Parathyroid adenoma (tissue), 2 donors: ENCODE measurements at regions not wholly inside any gene's neighbourhood (a gene's known extent, or its start where the extent isn't known, plus 50 kb on each side); places are given as distances from the start of the nearest gene placed in this dataset.
"Not testable (repeated sequence)": the region's sequence is repeated elsewhere in the genome, so short reads cannot be mapped to it uniquely, and the experiment has no call there.

Source experiments
- H2AFZ ChIP-seq: fragments of 300-600 bp; sonication (generic); one replicate; pipeline ENCODE4 v1.7.0; 2017; ENCODE audit warnings: antibody characterized with exemption, mild to moderate bottlenecking
- H3K27ac ChIP-seq: fragments of 300-600 bp; sonication (generic); one replicate; pipeline ENCODE4 v1.7.0; 2017
- H3K27me3 ChIP-seq: fragments of 300-600 bp; sonication (generic); one replicate; pipeline ENCODE4 v1.7.0; 2017; ENCODE audit warnings: low read length; ENCODE audit not compliant: control insufficient read depth, insufficient read depth
- H3K36me3 ChIP-seq: fragments of 300-600 bp; sonication (generic); one replicate; pipeline ENCODE4 v1.7.0; 2017; ENCODE audit warnings: low read length; ENCODE audit not compliant: control insufficient read depth, insufficient read depth
- H3K4me1 ChIP-seq: fragments of 300-600 bp; sonication (generic); one replicate; pipeline ENCODE4 v1.7.0; 2017; ENCODE audit warnings: control low read depth
- H3K4me2 ChIP-seq: fragments of 300-600 bp; sonication (generic); one replicate; pipeline ENCODE4 v1.7.0; 2017; ENCODE audit warnings: low read length
- H3K4me3 ChIP-seq: fragments of 300-600 bp; sonication (generic); one replicate; pipeline ENCODE4 v1.7.0; 2017; ENCODE audit warnings: low read depth, low read length
- H3K79me2 ChIP-seq: fragments of 300-600 bp; sonication (generic); one replicate; pipeline ENCODE4 v1.7.0; 2017; ENCODE audit warnings: control low read depth
- H3K9ac ChIP-seq: fragments of 300-600 bp; sonication (generic); one replicate; pipeline ENCODE4 v1.7.0; 2017; ENCODE audit warnings: mild to moderate bottlenecking
- H3K9me3 ChIP-seq: fragments of 300-600 bp; sonication (generic); one replicate; pipeline ENCODE4 v1.7.0; 2017; ENCODE audit warnings: low read length; ENCODE audit not compliant: control insufficient read depth
- TF ChIP-seq, protein P1 (sequence below): fragments of 300-600 bp; sonication (generic); IDR thresholded peaks from one replicate; pipeline ENCODE4 v1.7.0; 2017; ENCODE audit warnings: antibody characterized with exemption, mild to moderate bottlenecking
- donor health status: primary hyperparathyroidism.

DNA sequence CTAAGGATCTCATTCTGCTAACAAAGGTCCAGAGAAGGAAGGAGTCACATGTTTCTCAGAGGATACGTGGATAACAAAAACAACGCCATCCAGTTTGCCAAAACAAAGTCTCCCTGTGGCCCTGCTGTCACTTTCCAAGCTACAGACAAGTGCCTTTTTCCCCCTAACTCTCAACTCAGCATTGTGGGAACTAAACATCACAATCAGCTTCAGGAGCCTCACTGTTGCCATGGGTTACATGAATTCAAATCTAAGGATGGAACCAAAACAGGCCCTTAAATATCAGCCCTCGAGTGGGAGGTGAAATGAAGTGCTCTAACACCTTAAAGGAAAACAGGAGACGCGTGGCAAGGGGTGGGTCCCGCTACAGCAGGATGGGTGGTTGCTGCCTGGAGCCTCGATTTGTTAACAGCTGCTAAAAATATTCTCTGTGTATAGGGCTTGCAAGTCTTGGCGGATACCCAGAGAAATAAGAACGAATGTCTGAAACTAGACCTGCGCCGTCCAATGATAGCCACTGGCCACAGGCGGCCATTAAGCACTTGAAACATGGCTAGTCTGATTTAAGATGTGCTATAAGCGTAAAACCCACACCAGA, 66.4 kb upstream of the SOD1 start:
- no peak overlapping the region for H3K9ac ChIP-seq
- H3K4me2 ChIP-seq = no peak overlapping the region
- H3K4me1 ChIP-seq = no peaks in the 10 kb centered on the region
- no peak overlapping the region for H3K27ac ChIP-seq
- no peaks in the 10 kb centered on the region for H3K79me2 ChIP-seq
- H3K4me3 ChIP-seq = no peak overlapping the region
- no peaks in the 10 kb centered on the region for H3K9me3 ChIP-seq
- no peaks in the 10 kb centered on the region for H3K36me3 ChIP-seq
- no peaks in the 10 kb centered on the region for H3K27me3 ChIP-seq
- no peak overlapping the region for H2AFZ ChIP-seq
- TF ChIP-seq, protein P1, sequence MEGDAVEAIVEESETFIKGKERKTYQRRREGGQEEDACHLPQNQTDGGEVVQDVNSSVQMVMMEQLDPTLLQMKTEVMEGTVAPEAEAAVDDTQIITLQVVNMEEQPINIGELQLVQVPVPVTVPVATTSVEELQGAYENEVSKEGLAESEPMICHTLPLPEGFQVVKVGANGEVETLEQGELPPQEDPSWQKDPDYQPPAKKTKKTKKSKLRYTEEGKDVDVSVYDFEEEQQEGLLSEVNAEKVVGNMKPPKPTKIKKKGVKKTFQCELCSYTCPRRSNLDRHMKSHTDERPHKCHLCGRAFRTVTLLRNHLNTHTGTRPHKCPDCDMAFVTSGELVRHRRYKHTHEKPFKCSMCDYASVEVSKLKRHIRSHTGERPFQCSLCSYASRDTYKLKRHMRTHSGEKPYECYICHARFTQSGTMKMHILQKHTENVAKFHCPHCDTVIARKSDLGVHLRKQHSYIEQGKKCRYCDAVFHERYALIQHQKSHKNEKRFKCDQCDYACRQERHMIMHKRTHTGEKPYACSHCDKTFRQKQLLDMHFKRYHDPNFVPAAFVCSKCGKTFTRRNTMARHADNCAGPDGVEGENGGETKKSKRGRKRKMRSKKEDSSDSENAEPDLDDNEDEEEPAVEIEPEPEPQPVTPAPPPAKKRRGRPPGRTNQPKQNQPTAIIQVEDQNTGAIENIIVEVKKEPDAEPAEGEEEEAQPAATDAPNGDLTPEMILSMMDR = no peak

GRCh38 chr21:31592516-31592915, 67.0 kb upstream of the SOD1 start:
- Histone ChIP-seq H3K27me3 (no peaks in the 10 kb centered on the region), H3K9ac (no peak overlapping the region), H3K27ac (no peak overlapping the region), H3K4me1 (no peaks in the 10 kb centered on the region), H2AFZ (no peak overlapping the region), H3K4me2 (no peak overlapping the region), H3K4me3 (no peak overlapping the region), H3K79me2 (no peaks in the 10 kb centered on the region), H3K9me3 (no peaks in the 10 kb centered on the region), H3K36me3 (no peaks in the 10 kb centered on the region)
- TF ChIP-seq, protein P1 = no peak

GRCh38 chr21:31589820-31590219, 69.7 kb upstream of the SOD1 start:
- Histone ChIP-seq H3K27me3 (no peaks in the 10 kb centered on the region), H3K4me1 (no peaks in the 10 kb centered on the region), H2AFZ (no peak overlapping the region), H3K4me3 (no peak overlapping the region), H3K4me2 (no peak overlapping the region), H3K79me2 (no peaks in the 10 kb centered on the region), H3K9ac (no peak overlapping the region), H3K36me3 (no peaks in the 10 kb centered on the region), H3K27ac (no peak overlapping the region), H3K9me3 (no peaks in the 10 kb centered on the region)
- TF ChIP-seq, protein P1 = no peak

GRCh38 chr21:31586118-31586517, 73.4 kb upstream of the SOD1 start:
- Histone ChIP-seq H3K27me3 (no peaks in the 10 kb centered on the region), H3K4me3 (no peak overlapping the region), H3K4me1 (no peaks in the 10 kb centered on the region), H3K4me2 (no peak overlapping the region), H3K9ac (no peak overlapping the region), H3K36me3 (no peaks in the 10 kb centered on the region), H3K27ac (no peak overlapping the region), H2AFZ (no peak overlapping the region), H3K9me3 (no peaks in the 10 kb centered on the region), H3K79me2 (no peaks in the 10 kb centered on the region)
- TF ChIP-seq, protein P1 = no peak

DNA sequence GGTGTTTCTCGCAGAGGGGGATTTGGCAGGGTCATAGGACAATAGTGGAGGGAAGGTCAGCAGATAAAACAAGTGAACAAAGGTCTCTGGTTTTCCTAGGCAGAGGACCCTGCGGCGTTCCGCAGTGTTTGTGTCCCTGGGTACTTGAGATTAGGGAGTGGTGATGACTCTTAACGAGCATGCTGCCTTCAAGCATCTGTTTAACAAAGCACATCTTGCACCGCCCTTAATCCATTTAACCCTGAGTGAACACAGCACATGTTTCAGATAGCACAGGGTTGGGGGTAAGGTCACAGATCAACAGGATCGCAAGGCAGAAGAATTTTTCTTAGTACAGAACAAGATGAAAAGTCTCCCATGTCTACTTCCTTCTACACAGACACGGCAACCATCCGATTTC, 75.6 kb upstream of the SOD1 start:
- not testable (repeated sequence) for H3K4me2 ChIP-seq, H3K27ac ChIP-seq, H3K27me3 ChIP-seq, H2AFZ ChIP-seq, H3K9ac ChIP-seq, H3K36me3 ChIP-seq, H3K4me3 ChIP-seq, H3K9me3 ChIP-seq, H3K4me1 ChIP-seq, H3K79me2 ChIP-seq
